Left ventricle myocardium inferior (tissue), 1 donor: ENCODE measurements at regions not wholly inside any gene's neighbourhood (a gene's known extent, or its start where the extent isn't known, plus 50 kb on each side); places are given as distances from the start of the nearest gene placed in this dataset.

Experiments used
- DNase-seq: peaks from one replicate; pipeline ENCODE4 v3.0.0-alpha.2; 2020
- H3K27ac ChIP-seq: fragments of 200-600 bp; replicated peaks from 2 replicates; pipeline ENCODE4 v1.8.0; 2021
- H3K27me3 ChIP-seq: fragments of 200-600 bp; 2 replicates; pipeline ENCODE4 v1.8.0; 2021; ENCODE audit warnings: low read depth
- H3K36me3 ChIP-seq: fragments of 200-600 bp; 2 replicates; pipeline ENCODE4 v1.8.0; 2021
- H3K4me1 ChIP-seq: fragments of 200-600 bp; 2 replicates; pipeline ENCODE4 v1.8.0; 2021
- H3K4me3 ChIP-seq: fragments of 200-600 bp; 2 replicates; pipeline ENCODE4 v1.8.0; 2021; ENCODE audit warnings: mild to moderate bottlenecking, moderate library complexity
- H3K9me3 ChIP-seq: fragments of 200-600 bp; replicated peaks from 2 replicates; pipeline ENCODE4 v1.8.0; 2021
- intact Hi-C: fragments of 100-400 bp; cut with micrococcal nuclease; formaldehyde crosslinking; loops from one replicate; pipeline ENCODE4 v1.11.0; 2022
- TF ChIP-seq, protein P1 (sequence below): fragments of 200-600 bp; IDR thresholded peaks from 2 replicates; pipeline ENCODE4 v1.8.0; 2021; ENCODE audit warnings: antibody characterized with exemption, mild to moderate bottlenecking, borderline replicate concordance
- donor health status: DM: no; HTN: yes; CAD: no; lungs with severe emphysema.

DNA sequence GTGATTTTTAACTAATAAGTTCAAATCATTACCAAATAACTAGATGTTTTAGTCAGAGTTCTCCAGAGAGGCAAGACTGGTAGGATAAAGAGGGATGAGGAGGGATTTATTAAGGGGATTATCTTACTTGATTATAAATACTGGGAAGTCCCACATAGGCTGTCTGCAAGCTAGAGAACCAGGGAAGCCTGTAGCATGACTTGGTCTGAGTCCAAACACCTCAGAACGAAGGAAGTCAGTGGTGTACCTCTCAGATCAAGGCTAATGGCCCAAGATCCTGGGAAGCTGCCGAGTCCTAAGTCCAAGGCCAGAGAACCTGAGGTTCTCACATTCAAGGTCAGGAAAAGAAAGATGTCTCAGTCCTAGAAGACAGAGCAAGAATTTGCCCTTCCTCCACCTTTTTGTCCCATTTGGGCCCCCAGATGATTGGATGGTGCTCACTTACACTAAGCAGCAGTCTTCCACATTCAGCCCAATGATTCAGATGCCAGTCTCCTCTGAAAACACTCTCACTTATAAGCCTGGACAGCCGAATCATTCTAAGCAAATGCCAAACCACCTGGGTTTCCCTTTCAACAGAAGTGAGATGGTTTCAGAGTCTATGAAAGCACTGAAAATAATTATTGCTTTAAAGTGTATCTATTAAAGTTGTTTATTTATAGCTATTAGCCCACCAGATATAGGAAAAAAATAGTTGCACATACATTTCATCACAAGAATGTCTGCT lies 1599.2 kb downstream of the OLFM4 start:
- Histone ChIP-seq H3K27me3 (no peaks in the 10 kb centered on the region), H3K27ac (no peak overlapping the region), H3K36me3 (no peaks in the 10 kb centered on the region), H3K4me3 (no peak overlapping the region), H3K4me1 (no peaks in the 10 kb centered on the region), H3K9me3 (peaks cover 11% of the 10 kb centered on the region)
- no peak for DNase-seq
- TF ChIP-seq, protein P1, sequence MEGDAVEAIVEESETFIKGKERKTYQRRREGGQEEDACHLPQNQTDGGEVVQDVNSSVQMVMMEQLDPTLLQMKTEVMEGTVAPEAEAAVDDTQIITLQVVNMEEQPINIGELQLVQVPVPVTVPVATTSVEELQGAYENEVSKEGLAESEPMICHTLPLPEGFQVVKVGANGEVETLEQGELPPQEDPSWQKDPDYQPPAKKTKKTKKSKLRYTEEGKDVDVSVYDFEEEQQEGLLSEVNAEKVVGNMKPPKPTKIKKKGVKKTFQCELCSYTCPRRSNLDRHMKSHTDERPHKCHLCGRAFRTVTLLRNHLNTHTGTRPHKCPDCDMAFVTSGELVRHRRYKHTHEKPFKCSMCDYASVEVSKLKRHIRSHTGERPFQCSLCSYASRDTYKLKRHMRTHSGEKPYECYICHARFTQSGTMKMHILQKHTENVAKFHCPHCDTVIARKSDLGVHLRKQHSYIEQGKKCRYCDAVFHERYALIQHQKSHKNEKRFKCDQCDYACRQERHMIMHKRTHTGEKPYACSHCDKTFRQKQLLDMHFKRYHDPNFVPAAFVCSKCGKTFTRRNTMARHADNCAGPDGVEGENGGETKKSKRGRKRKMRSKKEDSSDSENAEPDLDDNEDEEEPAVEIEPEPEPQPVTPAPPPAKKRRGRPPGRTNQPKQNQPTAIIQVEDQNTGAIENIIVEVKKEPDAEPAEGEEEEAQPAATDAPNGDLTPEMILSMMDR, result no peak
- intact Hi-C loops, result no loop called here

DNA sequence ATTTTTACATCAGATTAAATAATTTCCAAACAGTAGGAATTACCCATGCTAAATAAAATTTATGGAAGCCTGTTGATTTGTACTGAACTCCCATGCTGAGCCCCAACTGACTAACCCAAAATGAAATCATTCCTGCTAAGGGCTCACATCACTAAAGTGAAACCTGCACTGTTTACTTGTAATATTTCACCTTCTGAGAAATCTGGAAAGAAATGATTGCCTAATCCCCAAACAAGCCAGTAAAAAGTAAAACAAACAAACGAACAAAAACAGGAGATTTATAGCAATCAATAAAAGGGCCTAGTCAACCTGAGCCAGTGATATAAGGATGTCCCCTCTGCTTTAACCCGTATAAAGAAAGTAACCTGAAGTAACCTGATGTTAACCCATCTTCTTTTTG lies 1599.8 kb downstream of the OLFM4 start:
- H3K27ac ChIP-seq, result no peak overlapping the region
- no peaks in the 10 kb centered on the region for H3K27me3 ChIP-seq
- no peaks in the 10 kb centered on the region for H3K4me1 ChIP-seq
- intact Hi-C loops, result no loop called here
- TF ChIP-seq, protein P1, result no peak
- peaks cover 11% of the 10 kb centered on the region for H3K9me3 ChIP-seq
- H3K36me3 ChIP-seq, result no peaks in the 10 kb centered on the region
- DNase-seq, result no peak
- H3K4me3 ChIP-seq, result no peak overlapping the region

DNA sequence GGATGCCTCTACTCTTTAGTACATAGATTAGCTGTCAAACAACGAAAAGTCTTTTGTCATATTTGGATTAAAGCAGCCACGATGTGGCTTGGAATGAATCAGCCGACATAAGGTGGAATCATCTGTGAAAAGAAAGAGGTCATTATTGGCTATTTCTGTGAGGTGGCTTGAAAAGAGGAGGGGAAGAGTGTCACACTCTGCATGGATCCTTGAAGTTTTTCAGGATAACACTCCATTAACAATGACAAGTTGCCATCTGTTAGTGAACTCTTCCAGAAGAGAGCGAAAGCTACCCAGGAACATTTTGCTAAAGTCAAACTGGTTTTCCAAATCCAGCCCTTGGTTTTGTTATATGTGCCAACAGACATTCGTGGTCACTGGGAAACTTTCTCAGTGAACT lies 1604.8 kb downstream of the OLFM4 start:
- H3K27ac ChIP-seq, result no peak overlapping the region
- no peak overlapping the region for H3K4me3 ChIP-seq
- H3K36me3 ChIP-seq, result no peaks in the 10 kb centered on the region
- H3K27me3 ChIP-seq, result no peaks in the 10 kb centered on the region
- TF ChIP-seq, protein P1, result no peak
- peaks cover 11% of the 10 kb centered on the region for H3K9me3 ChIP-seq
- DNase-seq, result no peak
- intact Hi-C loops, result no loop called here
- H3K4me1 ChIP-seq, result no peaks in the 10 kb centered on the region

DNA sequence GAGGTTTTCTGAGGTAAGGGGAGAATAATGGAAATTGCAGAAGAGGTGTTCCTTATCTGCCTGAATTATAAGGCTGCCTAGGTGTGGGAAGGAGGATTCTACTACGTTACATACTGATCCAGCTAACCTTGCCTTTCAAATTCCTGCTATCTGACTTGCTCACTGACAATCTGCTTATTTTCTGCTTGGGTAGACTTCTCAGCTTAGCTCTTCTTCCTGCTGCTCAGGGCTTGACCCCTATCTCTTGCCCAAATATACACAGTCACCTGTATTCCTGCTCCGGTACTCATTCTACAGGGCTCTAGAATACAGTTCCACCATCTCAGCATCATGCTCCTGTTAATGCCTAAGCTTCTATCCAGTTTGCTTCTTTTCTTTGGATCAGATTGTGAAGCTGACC lies 1607.6 kb downstream of the OLFM4 start:
- H3K36me3 ChIP-seq, result no peaks in the 10 kb centered on the region
- intact Hi-C loops, result no loop called here
- no peak overlapping the region for H3K27ac ChIP-seq
- H3K4me3 ChIP-seq, result no peak overlapping the region
- H3K4me1 ChIP-seq, result no peaks in the 10 kb centered on the region
- H3K27me3 ChIP-seq, result no peaks in the 10 kb centered on the region
- DNase-seq, result no peak
- TF ChIP-seq, protein P1, result no peak
- no peaks in the 10 kb centered on the region for H3K9me3 ChIP-seq

GRCh38 chr13:54637366-54637765 lies 1608.8 kb downstream of the OLFM4 start:
- Histone ChIP-seq H3K27ac (no peak overlapping the region), H3K4me1 (no peaks in the 10 kb centered on the region), H3K36me3 (no peaks in the 10 kb centered on the region), H3K9me3 (no peaks in the 10 kb centered on the region), H3K4me3 (no peak overlapping the region), H3K27me3 (no peaks in the 10 kb centered on the region)
- TF ChIP-seq, protein P1, result no peak
- no peak for DNase-seq
- intact Hi-C loops, result no loop called here
